ENCODE measurements at regions not wholly inside any gene's neighbourhood (a gene's known extent, or its start where the extent isn't known, plus 50 kb on each side); places are given as distances from the start of the nearest gene placed in this dataset.

- no peak for TF ChIP-seq POLR2A (IDR thresholded peaks at IDR 0.05; ENCODE audit: low read length)
- TF ChIP-seq, protein P1, sequence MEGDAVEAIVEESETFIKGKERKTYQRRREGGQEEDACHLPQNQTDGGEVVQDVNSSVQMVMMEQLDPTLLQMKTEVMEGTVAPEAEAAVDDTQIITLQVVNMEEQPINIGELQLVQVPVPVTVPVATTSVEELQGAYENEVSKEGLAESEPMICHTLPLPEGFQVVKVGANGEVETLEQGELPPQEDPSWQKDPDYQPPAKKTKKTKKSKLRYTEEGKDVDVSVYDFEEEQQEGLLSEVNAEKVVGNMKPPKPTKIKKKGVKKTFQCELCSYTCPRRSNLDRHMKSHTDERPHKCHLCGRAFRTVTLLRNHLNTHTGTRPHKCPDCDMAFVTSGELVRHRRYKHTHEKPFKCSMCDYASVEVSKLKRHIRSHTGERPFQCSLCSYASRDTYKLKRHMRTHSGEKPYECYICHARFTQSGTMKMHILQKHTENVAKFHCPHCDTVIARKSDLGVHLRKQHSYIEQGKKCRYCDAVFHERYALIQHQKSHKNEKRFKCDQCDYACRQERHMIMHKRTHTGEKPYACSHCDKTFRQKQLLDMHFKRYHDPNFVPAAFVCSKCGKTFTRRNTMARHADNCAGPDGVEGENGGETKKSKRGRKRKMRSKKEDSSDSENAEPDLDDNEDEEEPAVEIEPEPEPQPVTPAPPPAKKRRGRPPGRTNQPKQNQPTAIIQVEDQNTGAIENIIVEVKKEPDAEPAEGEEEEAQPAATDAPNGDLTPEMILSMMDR (IDR thresholded peaks at IDR 0.05): no peak
- no peak for TF ChIP-seq EHMT2 (IDR thresholded peaks at IDR 0.05; ENCODE audit: low read depth)
- no peak for TF ChIP-seq CHD4 (IDR thresholded peaks at IDR 0.05; ENCODE audit: borderline replicate concordance)
- TF ChIP-seq JUNB (IDR thresholded peaks at IDR 0.05): no peak
- TF ChIP-seq CEBPB (IDR thresholded peaks at IDR 0.05): no peak
- TF ChIP-seq, protein P2, sequence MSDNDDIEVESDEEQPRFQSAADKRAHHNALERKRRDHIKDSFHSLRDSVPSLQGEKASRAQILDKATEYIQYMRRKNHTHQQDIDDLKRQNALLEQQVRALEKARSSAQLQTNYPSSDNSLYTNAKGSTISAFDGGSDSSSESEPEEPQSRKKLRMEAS (IDR thresholded peaks at IDR 0.05): no peak
- no peak for TF ChIP-seq POLR2AphosphoS2 (conservative IDR thresholded peaks at IDR 0.05; ENCODE audit: low read length)
- TF ChIP-seq ZC3H11A (IDR thresholded peaks at IDR 0.05): no peak
- TF ChIP-seq HDAC2 (IDR thresholded peaks at IDR 0.05): no peak
- TF ChIP-seq MAFK (IDR thresholded peaks at IDR 0.05; ENCODE audit: partially characterized antibody): no peak
- TF ChIP-seq NR3C1 (IDR thresholded peaks at IDR 0.05): no peak
- TF ChIP-seq JUN (IDR thresholded peaks at IDR 0.05): no peak
- TF ChIP-seq RFX5 (IDR thresholded peaks at IDR 0.05): no peak
Observed at GRCh38 chr3:103385961-103386656, 951.3 kb downstream of the ZPLD1 start.

Measured in A549 (cell line).